ENCODE measurements at regions not wholly inside any gene's neighbourhood (a gene's known extent, or its start where the extent isn't known, plus 50 kb on each side); places are given as distances from the start of the nearest gene placed in this dataset.

GRCh38 chr13:74068471-74068870, 65.7 kb downstream of the KLF12 start:
- TF ChIP-seq POLR2AphosphoS5 (IDR thresholded peaks at IDR 0.05; ENCODE audit: borderline replicate concordance, low read depth, low read length) (no peak), EZH2 (IDR thresholded peaks at IDR 0.05) (no peak), FOXP2 (optimal IDR thresholded peaks at IDR 0.05; ENCODE audit: control extremely low read depth, extremely low read length, insufficient read depth) (no peak)

All from SK-N-MC (cell line).